ENCODE measurements at regions not wholly inside any gene's neighbourhood (a gene's known extent, or its start where the extent isn't known, plus 50 kb on each side); places are given as distances from the start of the nearest gene placed in this dataset.

DNA sequence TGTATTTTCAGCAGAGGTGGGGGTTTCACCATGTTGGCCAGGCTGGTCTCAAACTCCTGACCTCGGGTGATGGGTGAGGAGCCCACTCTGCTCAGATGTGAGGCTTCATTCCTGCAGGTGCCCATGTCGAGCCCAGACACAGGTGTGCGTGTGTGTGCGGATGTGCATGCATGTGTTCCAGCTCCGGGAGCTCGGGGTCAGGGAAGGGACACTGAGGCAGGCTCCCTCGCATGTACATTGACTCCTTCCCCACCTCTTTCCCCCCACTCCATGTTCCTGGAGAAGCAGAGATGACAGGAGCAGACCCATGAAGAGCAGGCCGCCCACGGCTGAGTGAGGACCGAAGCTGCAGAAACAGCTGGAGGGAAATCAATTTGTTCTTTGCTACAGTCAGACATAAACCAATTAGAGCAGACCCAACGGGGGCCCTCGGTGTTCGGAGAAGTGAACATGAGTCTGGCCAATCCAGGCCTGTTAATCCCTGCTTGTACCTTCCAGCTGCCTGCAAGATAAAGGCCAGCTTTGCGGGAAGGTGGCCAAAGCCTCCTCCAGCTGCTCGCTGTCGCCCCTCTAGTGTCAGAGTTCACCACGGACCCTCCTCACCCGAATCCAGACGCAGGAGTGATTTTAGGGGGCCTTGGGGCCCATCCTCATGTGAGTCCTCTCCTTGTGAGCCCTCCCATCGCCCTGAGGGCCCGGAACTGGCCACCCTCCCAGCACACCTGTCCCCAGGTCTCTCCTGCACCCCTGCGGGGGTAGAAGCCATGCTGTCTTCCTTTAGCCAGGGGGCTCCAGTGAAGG lies 321.0 kb upstream of the RTL1 start:
- FAIRE-seq (no peak), DNase-seq (ENCODE audit: insufficient read length, low spot score) (no peak)
- TF ChIP-seq TAF1 (IDR thresholded peaks at IDR 0.05; ENCODE audit: low read depth, low read length): no peak
- no peak for TF ChIP-seq POLR2A (IDR thresholded peaks at IDR 0.05; ENCODE audit: low read depth, low read length)

GRCh38 chr14:101225157-101226152 lies 321.9 kb upstream of the RTL1 start:
- no peak for DNase-seq (ENCODE audit: insufficient read length, low spot score)
- TF ChIP-seq POU2F2 (IDR thresholded peaks at IDR 0.05; ENCODE audit: low read depth, low read length) (no peak), SPI1 (IDR thresholded peaks at IDR 0.05; ENCODE audit: low read depth, low read length) (no peak), POLR2A (IDR thresholded peaks at IDR 0.05; ENCODE audit: low read depth, low read length) (no peak), POLR2AphosphoS5 (IDR thresholded peaks at IDR 0.05; ENCODE audit: low read depth, low read length) (no peak), PAX5 (IDR thresholded peaks at IDR 0.05; ENCODE audit: insufficient read depth, low read length, severe bottlenecking) (no peak), TAF1 (IDR thresholded peaks at IDR 0.05; ENCODE audit: low read depth, low read length) (no peak)

DNA sequence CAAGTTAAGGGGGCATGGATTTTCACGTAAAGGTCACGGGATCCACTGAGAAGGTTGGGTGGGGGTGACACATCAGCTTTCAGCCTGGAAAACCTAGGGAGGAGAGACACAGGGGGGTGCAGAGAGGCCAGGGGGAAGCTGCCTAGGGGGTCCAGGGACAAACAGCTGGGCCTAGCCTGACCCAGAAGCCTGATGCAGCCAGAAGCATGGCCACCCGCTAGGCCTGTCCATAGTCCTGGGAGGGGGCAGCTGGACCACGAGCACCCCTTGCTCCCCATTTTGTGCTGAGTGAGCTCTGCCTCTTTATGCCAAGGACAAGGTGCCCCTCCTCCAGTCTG lies 322.7 kb upstream of the RTL1 start:
- FAIRE-seq: no peak
- TF ChIP-seq POLR2AphosphoS5 (IDR thresholded peaks at IDR 0.05; ENCODE audit: low read depth, low read length) (no peak), PAX5 (IDR thresholded peaks at IDR 0.05; ENCODE audit: insufficient read depth, low read length, severe bottlenecking) (no peak), TAF1 (IDR thresholded peaks at IDR 0.05; ENCODE audit: low read depth, low read length) (no peak), POLR2A (IDR thresholded peaks at IDR 0.05; ENCODE audit: low read depth, low read length) (no peak), POU2F2 (IDR thresholded peaks at IDR 0.05; ENCODE audit: low read depth, low read length) (no peak), SPI1 (IDR thresholded peaks at IDR 0.05; ENCODE audit: low read depth, low read length) (no peak)
- DNase-seq (ENCODE audit: insufficient read length, low spot score): no peak

More at GRCh38 chr14:101225157-101226152, 321.9 kb upstream of the RTL1 start:
- FAIRE-seq: no peak

DNA sequence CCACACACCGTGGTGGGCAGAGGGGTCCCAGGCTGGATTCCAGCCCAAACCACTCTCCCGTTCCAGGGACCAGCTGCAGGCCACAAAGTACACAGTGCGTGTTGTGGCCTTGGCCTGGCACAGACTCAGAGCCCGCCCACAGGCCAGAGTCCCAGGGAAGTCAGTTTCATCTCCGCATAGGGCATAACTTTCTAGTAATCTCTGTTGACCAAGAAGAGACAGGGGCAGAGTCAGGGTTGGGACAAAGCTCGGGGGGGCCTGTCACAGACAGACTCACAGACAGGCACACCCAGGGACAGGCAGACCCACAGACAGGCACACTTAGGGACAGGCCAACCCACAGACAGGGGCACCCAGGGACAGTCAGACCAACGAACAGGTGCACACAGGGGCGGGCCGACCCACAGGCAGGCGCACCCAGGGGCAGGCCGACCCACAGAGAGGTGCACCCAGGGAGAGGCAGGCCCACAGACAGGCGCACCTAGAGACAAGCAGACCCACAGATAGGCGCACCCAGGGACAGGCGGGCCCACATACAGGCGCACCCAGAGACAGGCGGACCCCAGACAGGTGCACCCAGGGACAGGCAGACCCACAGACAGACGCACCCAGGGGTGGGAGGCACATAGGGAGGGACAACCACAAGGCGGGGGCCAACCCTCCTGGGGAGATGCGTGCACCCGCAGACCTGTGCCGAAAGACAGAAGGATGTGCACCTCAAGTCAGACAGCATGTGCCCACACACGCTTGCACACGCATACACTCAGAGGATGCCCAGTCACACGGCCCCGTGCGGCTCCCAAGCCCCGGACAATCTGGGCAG lies 323.3 kb upstream of the RTL1 start:
- DNase-seq (ENCODE audit: insufficient read length, low spot score): no peak
- TF ChIP-seq POLR2AphosphoS5 (IDR thresholded peaks at IDR 0.05; ENCODE audit: low read depth, low read length): no peak
- TF ChIP-seq POLR2A (IDR thresholded peaks at IDR 0.05; ENCODE audit: low read depth, low read length): no peak
- FAIRE-seq: no peak

DNA sequence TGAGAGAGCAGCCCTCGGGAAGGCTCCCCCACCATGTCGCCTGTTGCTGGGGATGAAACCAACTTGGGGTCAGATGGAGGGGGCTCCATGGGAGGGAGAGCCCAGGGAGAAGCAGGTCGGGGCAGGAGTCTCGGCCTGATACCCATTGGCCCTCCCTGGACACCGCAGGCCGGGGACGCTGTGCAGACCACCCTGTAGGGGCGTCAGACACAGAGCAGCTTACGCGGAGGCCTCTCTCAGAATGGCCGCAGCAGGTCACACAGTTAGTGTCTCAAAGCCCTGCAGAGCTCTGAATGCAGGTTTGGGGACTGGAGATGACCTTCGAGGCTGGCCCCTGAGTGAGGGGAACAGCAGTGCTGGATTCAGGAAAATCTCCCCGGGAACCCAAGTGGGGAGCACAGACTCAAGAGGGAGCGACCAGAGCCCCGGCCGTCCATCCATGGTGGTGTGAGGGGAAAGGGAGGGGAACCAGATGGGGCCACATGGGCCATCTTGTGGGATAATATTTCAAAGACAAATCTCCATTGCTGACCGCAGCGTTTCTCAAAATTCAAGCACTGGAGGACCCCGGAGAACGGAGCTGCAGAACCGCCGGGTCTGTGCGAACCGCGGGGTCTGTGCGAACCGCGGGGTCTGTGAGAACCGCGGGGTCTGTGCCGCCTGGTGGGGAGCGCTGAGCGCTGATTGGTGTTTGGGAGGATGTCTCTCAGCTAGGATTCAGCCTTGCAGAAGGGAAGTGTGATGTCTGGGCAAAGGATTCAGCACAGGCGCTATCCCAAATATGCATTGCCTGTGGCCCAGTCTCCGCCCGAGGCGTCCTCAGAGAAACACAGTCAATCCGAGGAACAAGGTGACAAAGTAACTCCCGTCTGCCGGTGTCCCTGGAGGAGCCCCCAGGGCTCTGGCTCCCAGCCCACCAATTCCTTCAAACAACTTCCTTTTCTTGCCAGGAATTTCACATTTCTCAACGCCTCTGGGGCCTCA lies 324.4 kb upstream of the RTL1 start:
- DNase-seq (ENCODE audit: insufficient read length, low spot score): no peak
- TF ChIP-seq POLR2AphosphoS5 (IDR thresholded peaks at IDR 0.05; ENCODE audit: low read depth, low read length) (no peak), PAX5 (IDR thresholded peaks at IDR 0.05; ENCODE audit: insufficient read depth, low read length, severe bottlenecking) (no peak), POU2F2 (IDR thresholded peaks at IDR 0.05; ENCODE audit: low read depth, low read length) (no peak), TAF1 (IDR thresholded peaks at IDR 0.05; ENCODE audit: low read depth, low read length) (no peak), POLR2A (IDR thresholded peaks at IDR 0.05; ENCODE audit: low read depth, low read length) (no peak), SPI1 (IDR thresholded peaks at IDR 0.05; ENCODE audit: low read depth, low read length) (no peak)
- FAIRE-seq: no peak

- DNase-seq (ENCODE audit: insufficient read length, low spot score) (no peak), FAIRE-seq (no peak)
- TF ChIP-seq TAF1 (IDR thresholded peaks at IDR 0.05; ENCODE audit: low read depth, low read length): no peak
- TF ChIP-seq POU2F2 (IDR thresholded peaks at IDR 0.05; ENCODE audit: low read depth, low read length): no peak
- no peak for TF ChIP-seq SPI1 (IDR thresholded peaks at IDR 0.05; ENCODE audit: low read depth, low read length)
- no peak for TF ChIP-seq PAX5 (IDR thresholded peaks at IDR 0.05; ENCODE audit: insufficient read depth, low read length, severe bottlenecking)
- TF ChIP-seq POLR2AphosphoS5 (IDR thresholded peaks at IDR 0.05; ENCODE audit: low read depth, low read length): no peak
- TF ChIP-seq POLR2A (IDR thresholded peaks at IDR 0.05; ENCODE audit: low read depth, low read length): no peak
These were observed 325.5 kb upstream of the RTL1 start for GRCh38 chr14:101228949-101229541.

GRCh38 chr14:101229666-101230065 lies 326.1 kb upstream of the RTL1 start:
- no peak for FAIRE-seq
- DNase-seq (ENCODE audit: insufficient read length, low spot score): no peak
- no peak for TF ChIP-seq POU2F2 (IDR thresholded peaks at IDR 0.05; ENCODE audit: low read depth, low read length)

DNA sequence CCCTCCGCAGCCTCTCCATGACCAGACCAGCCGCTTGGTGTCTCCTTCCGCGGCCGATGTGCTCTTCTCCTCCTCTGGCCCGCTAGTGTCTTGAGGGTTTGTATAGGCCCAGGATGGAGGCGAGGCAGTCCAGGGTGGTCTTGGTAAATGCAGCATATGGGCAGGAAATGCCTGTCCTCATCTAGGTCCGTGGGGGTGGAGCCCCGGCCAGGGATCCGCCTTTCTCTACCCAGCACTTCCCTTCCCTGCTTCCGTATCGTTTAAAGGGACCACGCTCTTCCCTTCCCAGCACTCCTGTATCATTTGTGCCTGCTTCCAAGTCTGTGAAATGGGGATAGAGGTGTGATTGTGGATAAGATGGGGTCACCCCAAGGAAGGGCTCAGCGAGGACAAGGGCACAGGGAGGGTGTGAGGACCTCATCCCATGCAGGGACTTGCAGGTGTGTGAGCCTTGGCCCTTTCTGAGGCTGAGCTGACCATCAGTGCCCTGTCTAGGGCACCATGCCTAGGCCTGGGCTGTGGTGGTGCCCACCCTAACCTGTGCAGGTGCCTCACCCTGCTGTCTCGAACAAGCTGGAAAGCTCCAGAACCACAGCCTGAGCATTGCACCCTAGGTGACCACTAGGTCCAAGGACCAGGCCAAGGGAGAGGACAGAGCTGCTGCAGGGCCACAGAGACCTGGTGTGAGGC lies 326.8 kb upstream of the RTL1 start:
- FAIRE-seq (no peak), DNase-seq (ENCODE audit: insufficient read length, low spot score) (no peak)

More for the DNA sequence above, 326.8 kb upstream of the RTL1 start:
- TF ChIP-seq POLR2AphosphoS5 (IDR thresholded peaks at IDR 0.05; ENCODE audit: low read depth, low read length): no peak
- TF ChIP-seq POLR2A (IDR thresholded peaks at IDR 0.05; ENCODE audit: low read depth, low read length): no peak
- TF ChIP-seq POU2F2 (IDR thresholded peaks at IDR 0.05; ENCODE audit: low read depth, low read length): no peak
- TF ChIP-seq PAX5 (IDR thresholded peaks at IDR 0.05; ENCODE audit: insufficient read depth, low read length, severe bottlenecking): no peak
- TF ChIP-seq TAF1 (IDR thresholded peaks at IDR 0.05; ENCODE audit: low read depth, low read length): no peak
